Fibroblast of lung (primary cell): ENCODE measurements at regions not wholly inside any gene's neighbourhood (a gene's known extent, or its start where the extent isn't known, plus 50 kb on each side); places are given as distances from the start of the nearest gene placed in this dataset.

Source experiments
- CTCF ChIP-seq, 2 donors: IDR thresholded peaks in 1 of 2; conservative IDR thresholded peaks in 1 of 2; 1 replicate in 1 of 2; 2 replicates in 1 of 2; pipeline ENCODE4 v1.5.1; 2011 to 2012; ENCODE audit warnings: low read length in 2 of 2, control low read depth in 1 of 2, inconsistent platforms in 1 of 2, low read depth in 1 of 2, mild to moderate bottlenecking in 1 of 2
- EZH2 ChIP-seq: IDR thresholded peaks from 2 replicates; pipeline ENCODE4 v1.5.1; 2012; ENCODE audit warnings: low read length, control low read depth, mild to moderate bottlenecking; ENCODE audit errors: missing control alignments

- TF ChIP-seq CTCF (conservative IDR thresholded peaks at IDR 0.05 in 1 of 2, IDR thresholded peaks at IDR 0.05 in 1 of 2; ENCODE audit: low read depth in 1 of 2, low read length in 2 of 2) (no peak), EZH2 (no peak)
Measured at GRCh38 chr5:175236176-175236575, 207.8 kb downstream of the DRD1 start.
